ENCODE measurements at regions not wholly inside any gene's neighbourhood (a gene's known extent, or its start where the extent isn't known, plus 50 kb on each side); places are given as distances from the start of the nearest gene placed in this dataset.

DNA sequence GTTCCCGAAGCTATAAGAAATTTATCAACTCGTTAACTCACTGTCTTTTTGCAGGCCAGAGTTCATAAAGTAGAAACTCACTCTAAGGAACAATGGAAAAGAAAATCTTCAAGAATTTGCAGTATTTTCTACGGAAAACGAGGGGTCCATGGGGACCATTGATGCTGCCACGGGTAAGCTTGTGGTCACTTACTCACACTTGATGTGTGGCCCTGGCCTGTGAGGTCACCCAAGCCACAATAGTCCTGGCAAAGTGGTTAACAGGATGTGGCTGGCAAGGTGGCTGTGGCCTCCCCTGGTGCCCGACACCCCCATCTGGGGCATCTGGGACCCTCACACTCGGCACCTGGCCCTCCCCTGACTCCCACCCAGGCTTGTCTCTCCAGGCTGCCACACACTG is 123.4 kb downstream of the C6orf118 start:
- no peak overlapping the region for H2AFZ ChIP-seq (ENCODE audit: low read depth, low read length)
- H3K27ac ChIP-seq (ENCODE audit: low read length), result no peak overlapping the region
- H3F3A ChIP-seq (ENCODE audit: insufficient read depth, low read length, poor library complexity, severe bottlenecking), result no peaks in the 10 kb centered on the region
- no peaks in the 10 kb centered on the region for H4K20me1 ChIP-seq (ENCODE audit: insufficient read depth)
- H3K79me2 ChIP-seq (replicated peaks; ENCODE audit: insufficient read depth, low read length), result no peaks in the 10 kb centered on the region
- no peak overlapping the region for H3K4me3 ChIP-seq (ENCODE audit: low read length)
- H3K27me3 ChIP-seq (ENCODE audit: insufficient read depth, low read depth, low read length), result no peaks in the 10 kb centered on the region
- H3K36me3 ChIP-seq (ENCODE audit: insufficient read depth, low read length), result no peaks in the 10 kb centered on the region
- no peaks in the 10 kb centered on the region for H3K9me2 ChIP-seq (ENCODE audit: insufficient read depth, low read length)
- no peak overlapping the region for H3K4me2 ChIP-seq (ENCODE audit: low read length)
- H3K9ac ChIP-seq (ENCODE audit: low read length), result no peak overlapping the region
- TF ChIP-seq RAD21 (conservative IDR thresholded peaks at IDR 0.05) (no peak), EP300 (conservative IDR thresholded peaks at IDR 0.05; ENCODE audit: poor library complexity, severe bottlenecking) (no peak), EZH2 (IDR thresholded peaks at IDR 0.05; ENCODE audit: borderline replicate concordance, insufficient read depth, low read length, poor library complexity, severe bottlenecking) (no peak), MXI1 (conservative IDR thresholded peaks at IDR 0.05; ENCODE audit: poor library complexity, severe bottlenecking) (no peak), POLR2AphosphoS5 (IDR thresholded peaks at IDR 0.05) (no peak), SMC3 (conservative IDR thresholded peaks at IDR 0.05; ENCODE audit: poor library complexity) (no peak), TAF1 (IDR thresholded peaks at IDR 0.05; ENCODE audit: low read depth) (no peak)
- TF ChIP-seq, protein P1, sequence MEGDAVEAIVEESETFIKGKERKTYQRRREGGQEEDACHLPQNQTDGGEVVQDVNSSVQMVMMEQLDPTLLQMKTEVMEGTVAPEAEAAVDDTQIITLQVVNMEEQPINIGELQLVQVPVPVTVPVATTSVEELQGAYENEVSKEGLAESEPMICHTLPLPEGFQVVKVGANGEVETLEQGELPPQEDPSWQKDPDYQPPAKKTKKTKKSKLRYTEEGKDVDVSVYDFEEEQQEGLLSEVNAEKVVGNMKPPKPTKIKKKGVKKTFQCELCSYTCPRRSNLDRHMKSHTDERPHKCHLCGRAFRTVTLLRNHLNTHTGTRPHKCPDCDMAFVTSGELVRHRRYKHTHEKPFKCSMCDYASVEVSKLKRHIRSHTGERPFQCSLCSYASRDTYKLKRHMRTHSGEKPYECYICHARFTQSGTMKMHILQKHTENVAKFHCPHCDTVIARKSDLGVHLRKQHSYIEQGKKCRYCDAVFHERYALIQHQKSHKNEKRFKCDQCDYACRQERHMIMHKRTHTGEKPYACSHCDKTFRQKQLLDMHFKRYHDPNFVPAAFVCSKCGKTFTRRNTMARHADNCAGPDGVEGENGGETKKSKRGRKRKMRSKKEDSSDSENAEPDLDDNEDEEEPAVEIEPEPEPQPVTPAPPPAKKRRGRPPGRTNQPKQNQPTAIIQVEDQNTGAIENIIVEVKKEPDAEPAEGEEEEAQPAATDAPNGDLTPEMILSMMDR (IDR thresholded peaks at IDR 0.05; ENCODE audit: poor library complexity, severe bottlenecking), result no peak
- TF ChIP-seq, protein P2, sequence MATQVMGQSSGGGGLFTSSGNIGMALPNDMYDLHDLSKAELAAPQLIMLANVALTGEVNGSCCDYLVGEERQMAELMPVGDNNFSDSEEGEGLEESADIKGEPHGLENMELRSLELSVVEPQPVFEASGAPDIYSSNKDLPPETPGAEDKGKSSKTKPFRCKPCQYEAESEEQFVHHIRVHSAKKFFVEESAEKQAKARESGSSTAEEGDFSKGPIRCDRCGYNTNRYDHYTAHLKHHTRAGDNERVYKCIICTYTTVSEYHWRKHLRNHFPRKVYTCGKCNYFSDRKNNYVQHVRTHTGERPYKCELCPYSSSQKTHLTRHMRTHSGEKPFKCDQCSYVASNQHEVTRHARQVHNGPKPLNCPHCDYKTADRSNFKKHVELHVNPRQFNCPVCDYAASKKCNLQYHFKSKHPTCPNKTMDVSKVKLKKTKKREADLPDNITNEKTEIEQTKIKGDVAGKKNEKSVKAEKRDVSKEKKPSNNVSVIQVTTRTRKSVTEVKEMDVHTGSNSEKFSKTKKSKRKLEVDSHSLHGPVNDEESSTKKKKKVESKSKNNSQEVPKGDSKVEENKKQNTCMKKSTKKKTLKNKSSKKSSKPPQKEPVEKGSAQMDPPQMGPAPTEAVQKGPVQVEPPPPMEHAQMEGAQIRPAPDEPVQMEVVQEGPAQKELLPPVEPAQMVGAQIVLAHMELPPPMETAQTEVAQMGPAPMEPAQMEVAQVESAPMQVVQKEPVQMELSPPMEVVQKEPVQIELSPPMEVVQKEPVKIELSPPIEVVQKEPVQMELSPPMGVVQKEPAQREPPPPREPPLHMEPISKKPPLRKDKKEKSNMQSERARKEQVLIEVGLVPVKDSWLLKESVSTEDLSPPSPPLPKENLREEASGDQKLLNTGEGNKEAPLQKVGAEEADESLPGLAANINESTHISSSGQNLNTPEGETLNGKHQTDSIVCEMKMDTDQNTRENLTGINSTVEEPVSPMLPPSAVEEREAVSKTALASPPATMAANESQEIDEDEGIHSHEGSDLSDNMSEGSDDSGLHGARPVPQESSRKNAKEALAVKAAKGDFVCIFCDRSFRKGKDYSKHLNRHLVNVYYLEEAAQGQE (IDR thresholded peaks at IDR 0.05; ENCODE audit: borderline replicate concordance), result no peak
- H3K9me3 ChIP-seq (ENCODE audit: low read length), result no peaks in the 10 kb centered on the region

DNA sequence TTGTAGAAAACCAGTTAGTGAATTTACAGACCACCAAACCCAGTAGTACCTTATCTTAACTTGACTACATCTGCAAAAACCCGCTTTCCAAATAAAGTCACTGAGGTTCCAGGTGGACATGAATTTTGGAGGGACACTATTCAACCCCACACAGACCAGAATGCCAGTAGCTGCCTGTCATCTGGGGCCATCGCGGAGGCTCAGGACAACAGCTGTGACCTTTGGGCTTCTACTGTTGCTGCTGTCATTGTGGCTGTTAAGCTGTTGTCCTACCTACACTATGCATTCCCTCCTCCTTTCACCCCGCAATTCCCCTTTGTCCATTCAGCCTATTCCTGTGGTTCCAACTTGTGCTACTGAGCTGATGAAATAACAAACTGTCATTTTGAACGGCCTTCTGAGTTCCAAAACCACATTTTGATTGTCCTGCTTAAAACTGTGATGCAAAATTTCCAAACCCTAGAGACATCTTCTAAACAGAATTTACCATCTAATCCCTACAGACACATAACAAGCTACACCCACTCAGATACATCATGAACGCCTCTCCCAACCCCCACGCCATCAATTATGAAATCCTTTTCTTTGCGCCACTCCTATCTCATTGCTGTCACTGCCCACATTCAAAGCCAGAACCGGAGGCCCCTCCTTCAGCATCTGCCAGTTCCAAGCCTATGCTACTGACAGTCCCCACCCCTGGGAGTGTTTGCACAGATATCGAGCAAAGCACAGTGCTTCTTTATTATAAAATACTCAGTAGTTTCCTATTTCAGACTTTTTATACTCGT is 125.0 kb downstream of the C6orf118 start:
- Histone ChIP-seq H3K79me2 (replicated peaks; ENCODE audit: insufficient read depth, low read length) (no peaks in the 10 kb centered on the region), H3K27ac (ENCODE audit: low read length) (no peak overlapping the region), H3K9ac (ENCODE audit: low read length) (no peak overlapping the region), H3K9me3 (ENCODE audit: low read length) (no peaks in the 10 kb centered on the region), H3K9me2 (ENCODE audit: insufficient read depth, low read length) (no peaks in the 10 kb centered on the region), H3F3A (ENCODE audit: insufficient read depth, low read length, poor library complexity, severe bottlenecking) (no peaks in the 10 kb centered on the region), H3K36me3 (ENCODE audit: insufficient read depth, low read length) (no peaks in the 10 kb centered on the region), H3K4me3 (ENCODE audit: low read length) (no peak overlapping the region), H3K27me3 (ENCODE audit: insufficient read depth, low read depth, low read length) (no peaks in the 10 kb centered on the region), H4K20me1 (ENCODE audit: insufficient read depth) (no peaks in the 10 kb centered on the region), H3K4me2 (ENCODE audit: low read length) (no peak overlapping the region), H2AFZ (ENCODE audit: low read depth, low read length) (no peak overlapping the region)
- no peak for TF ChIP-seq RAD21 (conservative IDR thresholded peaks at IDR 0.05)
- no peak for TF ChIP-seq POLR2AphosphoS5 (IDR thresholded peaks at IDR 0.05)
- TF ChIP-seq TAF1 (IDR thresholded peaks at IDR 0.05; ENCODE audit: low read depth), result no peak
- TF ChIP-seq, protein P2 (IDR thresholded peaks at IDR 0.05; ENCODE audit: borderline replicate concordance), result no peak
- TF ChIP-seq, protein P1 (IDR thresholded peaks at IDR 0.05; ENCODE audit: poor library complexity, severe bottlenecking), result no peak
- TF ChIP-seq EZH2 (IDR thresholded peaks at IDR 0.05; ENCODE audit: borderline replicate concordance, insufficient read depth, low read length, poor library complexity, severe bottlenecking), result no peak
- TF ChIP-seq SMC3 (conservative IDR thresholded peaks at IDR 0.05; ENCODE audit: poor library complexity), result no peak
- TF ChIP-seq EP300 (conservative IDR thresholded peaks at IDR 0.05; ENCODE audit: poor library complexity, severe bottlenecking), result no peak

Data from neural cell (in vitro differentiated cells).